ENCODE measurements at regions not wholly inside any gene's neighbourhood (a gene's known extent, or its start where the extent isn't known, plus 50 kb on each side); places are given as distances from the start of the nearest gene placed in this dataset.

DNA sequence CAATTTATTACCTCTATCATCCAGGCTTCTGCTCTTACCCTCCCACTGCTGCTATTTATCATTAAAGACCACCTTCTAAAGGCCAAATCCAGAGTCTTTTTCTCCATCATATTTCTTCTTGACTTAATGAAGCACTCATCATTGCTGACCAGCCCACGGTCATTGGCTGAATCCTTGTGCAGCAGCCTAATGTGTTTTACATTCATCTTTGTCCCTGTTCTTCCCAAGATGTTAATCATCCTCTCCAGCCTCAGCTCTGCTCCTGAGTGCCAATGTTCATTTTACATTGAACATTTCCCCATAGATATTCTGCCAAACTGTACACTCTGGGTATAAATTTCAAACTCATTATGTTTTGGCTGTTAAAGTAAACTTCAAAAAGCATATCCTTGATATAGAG, 373.6 kb downstream of the NUP35 start:
- no peak for TF ChIP-seq EZH2 (IDR thresholded peaks at IDR 0.05; ENCODE audit: low read length)
- TF ChIP-seq, protein P1, sequence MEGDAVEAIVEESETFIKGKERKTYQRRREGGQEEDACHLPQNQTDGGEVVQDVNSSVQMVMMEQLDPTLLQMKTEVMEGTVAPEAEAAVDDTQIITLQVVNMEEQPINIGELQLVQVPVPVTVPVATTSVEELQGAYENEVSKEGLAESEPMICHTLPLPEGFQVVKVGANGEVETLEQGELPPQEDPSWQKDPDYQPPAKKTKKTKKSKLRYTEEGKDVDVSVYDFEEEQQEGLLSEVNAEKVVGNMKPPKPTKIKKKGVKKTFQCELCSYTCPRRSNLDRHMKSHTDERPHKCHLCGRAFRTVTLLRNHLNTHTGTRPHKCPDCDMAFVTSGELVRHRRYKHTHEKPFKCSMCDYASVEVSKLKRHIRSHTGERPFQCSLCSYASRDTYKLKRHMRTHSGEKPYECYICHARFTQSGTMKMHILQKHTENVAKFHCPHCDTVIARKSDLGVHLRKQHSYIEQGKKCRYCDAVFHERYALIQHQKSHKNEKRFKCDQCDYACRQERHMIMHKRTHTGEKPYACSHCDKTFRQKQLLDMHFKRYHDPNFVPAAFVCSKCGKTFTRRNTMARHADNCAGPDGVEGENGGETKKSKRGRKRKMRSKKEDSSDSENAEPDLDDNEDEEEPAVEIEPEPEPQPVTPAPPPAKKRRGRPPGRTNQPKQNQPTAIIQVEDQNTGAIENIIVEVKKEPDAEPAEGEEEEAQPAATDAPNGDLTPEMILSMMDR (optimal IDR thresholded peaks at IDR 0.05 in 1 of 3, IDR thresholded peaks at IDR 0.05 in 1 of 3, conservative IDR thresholded peaks at IDR 0.05 in 1 of 3; ENCODE audit: extremely low read depth in 1 of 3, insufficient read depth in 2 of 3, low read length in 3 of 3), result no peak

Measured in keratinocyte (primary cell).